GM23338 (cell line): ENCODE measurements at regions not wholly inside any gene's neighbourhood (a gene's known extent, or its start where the extent isn't known, plus 50 kb on each side); places are given as distances from the start of the nearest gene placed in this dataset.

Experiments
- ATAC-seq: fragments of 200-7000 bp; cut with Tn5 transposase; 3 replicates; pipeline ENCODE4 v1.9.1; 2020
- DNase-seq: peaks from one replicate; pipeline ENCODE4 v3.0.0-alpha.2; 2015; ENCODE audit warnings: low spot score
- H2AFZ ChIP-seq: fragments of 200-600 bp; sonication (generic); 2 replicates; pipeline ENCODE4 v1.8.0; 2016; ENCODE audit warnings: antibody characterized with exemption, mild to moderate bottlenecking, moderate library complexity
- H3F3A ChIP-seq: fragments of 200-600 bp; sonication (generic); replicated peaks from 2 replicates; pipeline ENCODE4 v1.8.0; 2017; ENCODE audit warnings: antibody characterized with exemption, mixed run types, low read depth
- H3K27ac ChIP-seq: fragments of 200-600 bp; sonication (generic); 2 replicates; pipeline ENCODE4 v1.6.1; 2016; ENCODE audit warnings: low read depth
- H3K27me3 ChIP-seq: fragments of 200-600 bp; sonication (generic); 2 replicates; pipeline ENCODE4 v1.8.0; 2016; ENCODE audit warnings: mild to moderate bottlenecking, mixed run types, moderate library complexity; ENCODE audit not compliant: insufficient read depth
- H3K36me3 ChIP-seq: fragments of 200-600 bp; sonication (generic); 2 replicates; pipeline ENCODE4 v1.8.0; 2016; ENCODE audit warnings: mild to moderate bottlenecking; ENCODE audit not compliant: insufficient read depth
- H3K4me1 ChIP-seq: fragments of 200-600 bp; sonication (generic); 2 replicates; pipeline ENCODE4 v1.8.0; 2016; ENCODE audit warnings: mild to moderate bottlenecking, moderate library complexity; ENCODE audit not compliant: insufficient read depth
- H3K4me2 ChIP-seq: fragments of 200-600 bp; sonication (generic); 2 replicates; pipeline ENCODE4 v1.7.1; 2017; ENCODE audit warnings: mixed run types
- H3K4me3 ChIP-seq: fragments of 200-600 bp; sonication (generic); 2 replicates; pipeline ENCODE4 v1.6.1; 2016; ENCODE audit warnings: mixed run types
- H3K79me2 ChIP-seq: fragments of 200-600 bp; sonication (generic); replicated peaks from 2 replicates; pipeline ENCODE4 v1.8.0; 2017; ENCODE audit warnings: mild to moderate bottlenecking; ENCODE audit not compliant: insufficient read depth
- H3K9me2 ChIP-seq: fragments of 200-600 bp; sonication (generic); 2 replicates; pipeline ENCODE4 v1.8.0; 2017; ENCODE audit not compliant: insufficient read depth
- H4K20me1 ChIP-seq: fragments of 200-600 bp; sonication (generic); replicated peaks from 2 replicates; pipeline ENCODE4 v1.8.0; 2017; ENCODE audit warnings: mild to moderate bottlenecking; ENCODE audit not compliant: insufficient read depth
- H3K27ac Mint-ChIP-seq: 2 replicates; pipeline ENCODE4 v1.8.0; 2020; ENCODE audit warnings: inconsistent platforms, mild to moderate bottlenecking, moderate library complexity, mixed read lengths
- H3K27me3 Mint-ChIP-seq: 3 replicates; pipeline ENCODE4 v1.8.0; 2022; ENCODE audit warnings: low read depth, mild to moderate bottlenecking, moderate library complexity, mixed read lengths, inconsistent platforms; ENCODE audit not compliant: insufficient read depth, poor library complexity
- H3K36me3 Mint-ChIP-seq: 3 replicates; pipeline ENCODE4 v1.8.0; 2021; ENCODE audit warnings: low read depth, mild to moderate bottlenecking, inconsistent platforms, moderate library complexity, mixed read lengths
- H3K4me1 Mint-ChIP-seq: 3 replicates; pipeline ENCODE4 v1.8.0; 2020; ENCODE audit warnings: mild to moderate bottlenecking, inconsistent platforms, mixed read lengths
- H3K4me3 Mint-ChIP-seq: 3 replicates; pipeline ENCODE4 v1.8.0; 2021; ENCODE audit warnings: moderate library complexity, mild to moderate bottlenecking, inconsistent platforms, mixed read lengths
- H3K9me3 Mint-ChIP-seq: 3 replicates; pipeline ENCODE4 v1.8.0; 2020; ENCODE audit warnings: moderate library complexity, mild to moderate bottlenecking, inconsistent platforms, mixed read lengths
- CREB1 ChIP-seq: fragments of 250-450 bp; sonication (Bioruptor Pico); IDR thresholded peaks from 2 replicates; pipeline ENCODE4 v1.5.0; 2020; ENCODE audit warnings: low read depth, mild to moderate bottlenecking, moderate library complexity
- ETS1 ChIP-seq: IDR thresholded peaks from 2 replicates; pipeline ENCODE4 v1.6.1; 2016; ENCODE audit warnings: antibody characterized with exemption
- EZH2 ChIP-seq: fragments of 200-600 bp; sonication (generic); IDR thresholded peaks from one replicate; pipeline ENCODE4 v1.8.0; 2017; ENCODE audit warnings: antibody characterized with exemption, mild to moderate bottlenecking, low read depth; ENCODE audit not compliant: unreplicated experiment
- EZH2phosphoT487 ChIP-seq: fragments of 200-600 bp; sonication (generic); IDR thresholded peaks from one replicate; pipeline ENCODE4 v1.8.1; 2018; ENCODE audit warnings: antibody characterized with exemption; ENCODE audit not compliant: unreplicated experiment
- JUNB ChIP-seq: IDR thresholded peaks from one replicate; pipeline ENCODE4 v1.6.1; 2016; ENCODE audit warnings: antibody characterized with exemption; ENCODE audit not compliant: unreplicated experiment
- NANOG ChIP-seq: IDR thresholded peaks from 2 replicates; pipeline ENCODE4 v1.6.1; 2016; ENCODE audit warnings: antibody characterized with exemption, borderline replicate concordance
- REST ChIP-seq: IDR thresholded peaks from one replicate; pipeline ENCODE4 v1.6.1; 2018; ENCODE audit warnings: antibody characterized with exemption; ENCODE audit not compliant: unreplicated experiment
- STAT1 ChIP-seq: IDR thresholded peaks from one replicate; pipeline ENCODE4 v1.6.1; 2016; ENCODE audit warnings: antibody characterized with exemption; ENCODE audit not compliant: unreplicated experiment
- ZNF114 ChIP-seq: fragments of 250-450 bp; sonication (Bioruptor Pico); IDR thresholded peaks from 2 replicates; pipeline ENCODE4 v1.5.0; 2020; ENCODE audit warnings: mild to moderate bottlenecking, moderate library complexity
- ZNF331 ChIP-seq: fragments of 250-450 bp; sonication (Bioruptor Pico); IDR thresholded peaks from 2 replicates; pipeline ENCODE4 v1.5.0; 2020; ENCODE audit warnings: low read depth, mild to moderate bottlenecking, moderate library complexity
- ZNF462 ChIP-seq: fragments of 250-450 bp; sonication (Bioruptor Pico); IDR thresholded peaks from 2 replicates; pipeline ENCODE4 v1.5.0; 2020; ENCODE audit warnings: mild to moderate bottlenecking, moderate library complexity

- TF ChIP-seq REST (no peak), EZH2phosphoT487 (no peak), NANOG (no peak), STAT1 (no peak), ZNF114 (no peak), ETS1 (no peak), EZH2 (no peak)
Measured at GRCh38 chr10:4082861-4083260, 297.9 kb upstream of the KLF6 start (continued).

GRCh38 chr10:4081685-4082111, 296.7 kb upstream of the KLF6 start:
- Histone ChIP-seq H3K27me3 (no peaks in the 10 kb centered on the region), H3F3A (no peaks in the 10 kb centered on the region), H3K4me2 (no peak overlapping the region), H2AFZ (no peak overlapping the region), H3K4me3 (no peak overlapping the region), H3K4me1 (peaks cover 7% of the 10 kb centered on the region), H3K27ac (no peak overlapping the region), H3K79me2 (no peaks in the 10 kb centered on the region), H3K9me2 (no peaks in the 10 kb centered on the region), H4K20me1 (no peaks in the 10 kb centered on the region), H3K36me3 (no peaks in the 10 kb centered on the region)
- Mint-ChIP-seq H3K9me3 (no peaks in the 10 kb centered on the region), H3K27me3 (no peaks in the 10 kb centered on the region), H3K4me3 (no peak overlapping the region), H3K36me3 (no peaks in the 10 kb centered on the region), H3K27ac (no peak overlapping the region), H3K4me1 (peaks cover 9% of the 10 kb centered on the region)
- no peak for ATAC-seq
- no peak for DNase-seq
- TF ChIP-seq ZNF114 (no peak), JUNB (no peak), ETS1 (no peak), NANOG (no peak), EZH2 (no peak), ZNF462 (CRISPR knock-in tag) (no peak), ZNF331 (CRISPR knock-in tag) (no peak), EZH2phosphoT487 (no peak), CREB1 (CRISPR knock-in tag) (no peak), STAT1 (no peak)
